GM21825 (cell line): ENCODE measurements at regions not wholly inside any gene's neighbourhood (a gene's known extent, or its start where the extent isn't known, plus 50 kb on each side); places are given as distances from the start of the nearest gene placed in this dataset.
"Not testable (repeated sequence)": the region's sequence is repeated elsewhere in the genome, so short reads cannot be mapped to it uniquely, and the experiment has no call there.

Experiments
- ATAC-seq: cut with Tn5 transposase; IDR thresholded peaks from one replicate; pipeline ENCODE4 v1.9.1; 2021; ENCODE audit warnings: mild to moderate bottlenecking, moderate library complexity; ENCODE audit not compliant: unreplicated experiment

GRCh38 chr16:29089679-29090078 is 104.8 kb downstream of the LAT start:
- ATAC-seq, result not testable (repeated sequence)

GRCh38 chr16:29087673-29088072 is 102.8 kb downstream of the LAT start:
- not testable (repeated sequence) for ATAC-seq

DNA sequence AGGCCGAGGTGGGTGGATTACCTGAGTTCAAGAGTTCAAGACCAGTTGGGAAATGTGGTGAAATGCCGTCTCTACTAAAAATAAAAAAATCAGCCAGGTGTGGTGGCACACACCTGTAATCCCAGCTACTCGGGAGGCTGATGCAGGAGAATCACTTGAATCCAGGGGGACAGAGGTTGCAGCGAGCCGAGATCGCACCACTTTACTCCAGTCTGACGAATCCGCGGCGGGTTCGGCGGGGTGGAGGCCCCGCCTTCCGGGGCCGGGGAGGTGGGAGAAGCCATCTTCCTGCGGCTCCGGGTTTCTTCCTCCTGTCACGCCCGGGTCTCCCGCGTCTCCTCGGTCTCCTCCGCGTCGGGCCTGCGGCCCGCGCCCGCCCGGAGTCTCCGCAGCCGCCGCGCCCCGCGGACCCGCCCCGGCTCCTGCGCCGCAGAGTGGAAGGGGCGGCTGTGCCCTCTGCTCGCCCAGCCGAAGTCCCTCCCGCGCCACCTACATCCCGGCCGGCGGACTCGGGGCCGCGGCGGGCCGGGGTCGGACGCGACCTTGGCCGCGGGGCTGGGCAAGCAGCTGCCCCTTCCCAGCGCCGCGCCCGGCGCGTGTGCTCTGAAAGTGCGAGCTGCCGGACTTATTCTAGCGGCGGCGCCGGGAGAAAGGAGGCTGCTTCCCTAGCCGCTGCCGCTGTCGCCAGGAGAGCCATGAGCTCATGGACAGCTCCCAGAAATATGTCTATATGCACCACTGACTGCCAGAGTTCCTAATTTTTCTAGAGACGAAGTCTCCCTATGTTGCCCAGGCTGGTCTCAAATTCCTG is 97.2 kb downstream of the LAT start:
- ATAC-seq, result not testable (repeated sequence)

- ATAC-seq, result peak; percentile 90
Observed at GRCh38 chr16:29074554-29075402, 89.9 kb downstream of the LAT start.

DNA sequence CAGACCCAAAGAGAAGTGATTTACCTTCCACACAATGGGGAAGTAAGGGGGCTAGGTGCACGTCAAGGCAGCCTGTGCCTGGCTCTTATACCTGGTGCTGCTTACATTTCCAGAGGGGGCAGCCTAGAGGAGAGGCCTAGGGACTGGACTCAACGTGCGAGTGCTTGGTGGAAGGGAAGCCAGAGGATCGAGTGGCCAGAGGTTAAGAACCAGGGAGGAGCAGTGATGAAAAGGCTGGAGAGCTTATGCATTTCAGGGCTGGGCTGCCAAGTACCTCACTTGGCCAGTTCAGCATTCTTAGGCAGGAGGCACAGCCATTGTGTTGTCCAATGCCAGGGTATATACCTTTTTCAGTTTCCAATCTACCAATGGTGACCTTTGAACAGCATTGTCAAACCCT is 77.4 kb downstream of the LAT start:
- not testable (repeated sequence) for ATAC-seq

- ATAC-seq, result not testable (repeated sequence)
Observed at GRCh38 chr16:29061467-29061921, 76.6 kb downstream of the LAT start.

DNA sequence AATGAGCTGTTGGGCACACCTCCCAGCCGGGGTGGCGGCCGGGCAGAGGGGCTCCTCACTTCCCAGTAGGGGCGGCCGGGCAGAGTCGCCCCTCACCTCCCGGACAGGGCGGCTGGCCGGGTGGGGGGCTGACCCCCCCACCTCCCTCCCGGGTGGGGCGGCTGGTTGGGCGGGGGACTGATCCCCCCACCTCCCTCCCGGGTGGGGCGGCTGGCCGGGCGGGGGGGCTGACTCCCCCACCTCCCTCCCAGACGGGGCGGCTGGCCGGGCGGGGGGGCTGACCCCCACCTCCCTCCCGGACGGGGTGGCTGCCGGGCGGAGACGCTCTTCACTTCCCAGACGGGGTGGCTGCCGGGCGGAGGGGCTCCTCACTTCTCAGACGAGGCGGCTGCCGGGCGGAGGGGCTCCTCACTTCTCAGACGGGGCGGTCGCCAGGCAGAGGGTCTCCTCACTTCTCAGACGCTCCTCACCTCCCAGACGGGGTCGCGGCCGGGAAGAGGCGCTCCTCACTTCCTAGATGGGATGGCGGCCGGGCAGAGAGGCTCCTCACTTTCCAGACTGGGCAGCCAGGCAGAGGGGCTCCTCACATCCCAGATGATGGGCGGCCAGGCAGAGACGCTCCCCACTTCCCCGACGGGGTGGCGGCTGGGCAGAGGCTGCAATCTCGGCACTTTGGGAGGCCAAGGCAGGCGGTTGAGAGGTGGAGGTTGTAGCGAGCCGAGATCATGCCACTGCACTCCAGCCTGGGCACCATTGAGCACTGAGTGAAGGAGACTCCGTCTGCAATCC is 75.4 kb downstream of the LAT start:
- ATAC-seq, result not testable (repeated sequence)

- not testable (repeated sequence) for ATAC-seq
Observed at GRCh38 chr16:29059575-29059974, 74.7 kb downstream of the LAT start.
